HL-60/S4 (cell line): ENCODE measurements at regions not wholly inside any gene's neighbourhood (a gene's known extent, or its start where the extent isn't known, plus 50 kb on each side); places are given as distances from the start of the nearest gene placed in this dataset.

Source experiments
- in situ Hi-C: fragments of 300-500 bp; cut with MboI; formaldehyde crosslinking; loops from 2 replicates; pipeline ENCODE4 v1.14.3; 2022; ENCODE audit warnings: low sequenced_read_pairs

DNA sequence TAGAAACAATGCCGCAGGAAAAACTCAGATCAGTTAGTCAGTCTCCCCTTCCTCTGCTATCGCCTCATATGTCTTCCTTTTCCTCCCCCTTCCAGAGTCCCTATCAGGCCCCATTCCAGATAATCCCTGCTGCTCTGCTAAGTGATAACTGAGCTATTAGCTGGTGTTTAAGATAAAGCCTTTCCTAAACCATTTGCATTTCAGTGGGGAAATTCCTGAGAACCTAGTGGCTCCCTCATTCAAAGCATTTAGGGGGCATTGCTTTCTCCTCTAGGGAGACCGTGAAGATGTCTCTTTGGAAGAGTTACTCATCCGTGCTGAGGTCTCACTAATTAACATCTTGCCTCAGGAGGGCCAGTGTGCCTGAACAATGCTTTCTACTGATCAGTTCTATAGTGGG lies 401.6 kb downstream of the NPIPA7 start:
- in situ Hi-C loops = no loop called here

DNA sequence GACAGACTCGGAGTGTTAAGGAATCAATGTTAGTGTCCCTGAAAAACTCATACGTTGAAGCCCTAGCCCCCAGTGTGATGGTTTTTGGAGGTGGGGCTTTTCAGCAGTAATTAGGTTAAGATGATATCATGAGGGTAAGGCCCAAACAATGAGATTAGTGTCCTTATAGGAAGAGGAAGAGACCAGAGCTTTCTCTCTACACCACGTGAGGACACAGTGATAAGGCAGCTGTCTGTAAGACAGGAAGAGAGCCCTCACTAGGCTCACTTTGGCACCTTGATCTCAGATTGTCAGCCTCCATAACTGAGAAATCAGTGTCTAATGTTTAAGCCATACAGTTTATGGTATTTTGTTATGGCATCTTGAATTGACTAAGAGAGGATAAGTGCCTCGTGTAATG lies 403.2 kb downstream of the NPIPA7 start:
- in situ Hi-C loops = no loop called here

GRCh38 chr16:16788004-16788403 lies 409.1 kb downstream of the NPIPA7 start:
- in situ Hi-C loops = no loop called here

DNA sequence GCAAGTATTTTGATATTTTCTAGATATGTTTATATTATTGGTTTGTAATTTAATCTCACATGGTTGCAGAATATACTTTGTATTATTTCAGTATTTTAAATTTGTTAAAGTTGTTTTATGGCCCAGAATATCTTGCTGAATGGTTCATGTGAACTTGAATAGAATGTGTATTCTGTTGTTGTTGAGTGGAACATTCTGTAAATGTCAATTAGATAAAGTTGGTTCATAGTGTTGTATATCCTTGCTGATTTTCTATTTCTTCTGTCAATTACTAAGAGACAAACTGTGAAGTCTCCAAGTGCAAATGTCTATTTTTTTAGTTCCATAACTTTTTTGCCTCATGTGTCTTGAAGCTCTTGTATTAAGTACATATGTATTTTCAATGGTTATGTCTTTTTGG lies 411.7 kb downstream of the NPIPA7 start:
- in situ Hi-C loops = no loop called here

GRCh38 chr16:16791051-16791450 lies 412.1 kb downstream of the NPIPA7 start:
- in situ Hi-C loops = no loop called here

DNA sequence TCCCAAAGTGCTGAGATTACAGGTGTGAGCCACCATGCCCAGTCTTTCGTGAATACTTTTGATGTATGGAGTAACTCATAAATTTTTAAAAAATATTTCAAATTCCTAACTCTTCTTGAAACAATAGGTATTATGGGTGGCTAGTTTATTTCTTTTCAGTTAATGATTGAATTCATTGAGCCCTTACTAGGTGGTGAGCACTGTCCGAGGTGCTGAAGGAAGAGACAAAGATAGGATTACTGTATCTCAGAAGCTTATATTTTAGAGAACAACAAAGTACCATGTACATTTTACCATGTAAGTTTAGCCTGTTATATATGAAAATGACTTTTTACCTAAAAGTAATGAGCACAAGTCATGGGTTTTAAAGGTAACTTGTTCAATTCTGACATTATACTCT lies 418.3 kb downstream of the NPIPA7 start:
- in situ Hi-C loops = no loop called here

DNA sequence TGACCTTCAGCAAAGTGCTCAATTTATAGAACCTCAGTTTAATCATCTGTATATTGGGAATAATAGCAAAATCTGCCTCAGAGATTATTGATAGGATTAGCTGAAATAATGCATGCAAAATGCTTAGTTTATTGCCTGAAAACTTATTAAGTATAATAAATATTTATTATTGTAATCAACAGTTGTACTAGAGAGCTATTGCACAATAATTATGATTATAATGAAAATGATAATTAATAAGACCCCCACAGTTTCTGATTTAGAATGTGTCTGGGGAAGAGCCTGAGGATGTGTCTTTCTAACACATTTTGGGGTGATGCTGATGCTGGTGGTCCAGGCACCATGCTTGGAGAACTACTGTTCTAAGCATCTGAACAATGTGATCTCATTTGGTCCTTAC lies 419.6 kb downstream of the NPIPA7 start:
- in situ Hi-C loops = no loop called here

DNA sequence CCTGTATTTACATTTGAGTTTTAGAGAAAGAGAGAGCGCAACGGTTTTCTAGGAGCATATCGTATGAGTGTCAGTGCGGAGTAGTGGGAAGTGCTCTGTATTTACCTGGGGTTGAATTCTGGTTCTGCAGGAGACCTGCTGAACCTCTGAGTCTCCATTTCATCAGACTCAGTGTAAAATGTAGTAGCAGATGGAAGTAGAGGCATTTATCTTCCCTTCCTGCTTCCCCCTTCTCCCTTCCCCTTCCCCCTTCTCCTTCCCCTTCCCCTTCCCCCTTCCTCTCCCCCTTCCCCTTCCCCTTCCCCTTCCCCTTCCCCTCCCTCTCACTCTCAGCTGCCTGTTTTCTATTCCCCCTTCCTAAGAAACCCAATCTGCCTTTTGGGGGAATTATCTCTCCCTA lies 426.9 kb downstream of the NPIPA7 start:
- in situ Hi-C loops = no loop called here

DNA sequence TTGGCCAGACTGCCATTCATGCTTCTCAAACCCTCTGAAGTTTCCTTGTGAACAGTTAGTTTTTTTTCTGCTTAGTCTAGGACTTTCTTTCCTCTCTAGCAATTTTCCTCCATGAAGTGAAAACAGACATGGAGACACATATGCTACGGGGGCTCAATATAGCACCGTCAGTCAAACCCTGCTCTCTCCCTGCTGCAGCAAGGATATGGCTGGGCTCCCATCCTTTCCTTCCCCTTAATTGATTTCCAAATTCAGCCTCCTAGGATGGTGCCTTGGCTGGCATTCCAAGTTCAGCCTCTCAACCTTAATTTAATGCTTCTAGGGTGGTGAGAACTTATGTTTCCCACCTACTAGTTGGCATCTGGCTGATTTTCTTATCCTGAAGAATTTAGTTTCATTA lies 436.7 kb downstream of the NPIPA7 start:
- in situ Hi-C loops = no loop called here

- in situ Hi-C loops = no loop called here
Measured at GRCh38 chr16:16817196-16817595, 438.3 kb downstream of the NPIPA7 start.

DNA sequence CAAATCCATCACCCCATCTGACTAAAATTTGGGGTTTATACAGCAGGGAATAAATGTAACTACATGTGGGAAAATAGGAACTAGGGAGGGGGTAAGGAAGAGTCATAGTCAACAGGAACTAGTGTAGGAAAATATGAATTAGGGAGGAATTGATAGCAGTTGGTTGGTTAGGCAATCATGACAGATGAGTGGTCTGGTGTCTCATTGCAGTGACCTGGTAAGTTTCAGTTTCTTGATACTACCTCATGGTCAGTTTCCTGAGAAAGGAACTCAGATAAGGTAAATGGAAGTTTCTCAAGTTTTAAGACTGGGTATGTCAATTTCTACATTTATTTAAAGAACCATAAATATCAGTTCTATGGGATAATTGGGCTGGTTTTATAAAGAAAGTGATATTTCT lies 442.3 kb downstream of the NPIPA7 start:
- in situ Hi-C loops = no loop called here

GRCh38 chr16:16828913-16829398 lies 450.0 kb downstream of the NPIPA7 start:
- in situ Hi-C loops = no loop called here

GRCh38 chr16:16830401-16830800 lies 451.5 kb downstream of the NPIPA7 start:
- in situ Hi-C loops = no loop called here

DNA sequence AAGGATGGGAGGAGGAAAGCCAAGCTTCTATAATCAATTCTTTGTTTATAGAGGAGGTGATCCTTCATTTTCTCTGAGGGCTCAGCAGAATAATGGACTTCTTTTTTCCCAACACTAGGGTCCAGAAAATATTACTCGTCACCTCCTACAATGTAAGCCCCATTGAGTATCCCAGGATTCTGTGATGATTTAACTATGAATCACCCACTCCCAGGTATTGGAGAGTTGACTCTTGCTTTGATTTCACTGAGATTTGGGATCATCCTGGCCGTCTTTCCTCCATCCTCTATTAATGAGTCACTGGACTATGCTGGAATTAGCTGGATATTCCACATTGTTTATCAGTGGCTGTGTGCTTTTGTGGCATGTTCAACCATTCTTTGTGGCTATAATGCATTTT lies 452.0 kb downstream of the NPIPA7 start:
- in situ Hi-C loops = no loop called here

DNA sequence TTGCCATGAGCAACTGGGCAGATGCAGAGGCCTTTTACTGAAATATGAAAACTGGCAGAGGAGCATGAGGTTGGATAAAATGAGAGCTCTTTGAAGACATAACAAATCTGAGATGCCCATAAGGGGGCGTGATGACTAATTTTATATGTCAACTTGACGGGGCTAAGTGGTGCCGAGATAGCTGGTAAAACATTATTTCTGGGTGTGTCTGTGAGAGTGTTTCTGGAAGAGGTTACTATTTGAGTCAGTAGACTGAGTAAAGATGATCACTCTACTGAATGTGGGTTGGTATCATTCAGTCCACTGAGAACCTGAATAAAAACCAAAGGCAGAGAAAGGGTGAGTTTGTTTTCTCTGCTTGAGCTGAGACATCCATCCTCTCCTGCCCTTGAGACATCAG lies 454.2 kb downstream of the NPIPA7 start:
- in situ Hi-C loops = no loop called here

GRCh38 chr16:16850274-16850673 lies 471.3 kb downstream of the NPIPA7 start:
- in situ Hi-C loops = no loop called here

DNA sequence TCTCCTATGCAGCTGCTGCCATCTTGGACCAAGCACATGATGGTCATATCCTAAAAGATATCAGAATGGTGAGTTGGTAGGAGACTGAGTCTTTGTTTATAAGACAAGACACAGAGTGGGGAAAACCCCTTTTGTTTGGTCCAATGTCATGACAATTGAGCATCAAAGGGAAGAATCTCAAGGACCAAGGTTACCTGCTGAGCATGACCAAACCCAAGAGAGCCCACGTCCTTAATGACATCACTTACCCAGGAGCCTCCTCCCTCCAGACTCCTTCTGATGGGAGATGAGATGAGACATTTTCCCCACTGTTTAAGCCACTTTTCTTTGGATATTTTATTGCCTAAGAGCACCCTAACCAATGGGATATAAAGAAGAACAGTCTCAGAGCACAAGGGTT lies 478.1 kb downstream of the NPIPA7 start:
- in situ Hi-C loops = no loop called here

DNA sequence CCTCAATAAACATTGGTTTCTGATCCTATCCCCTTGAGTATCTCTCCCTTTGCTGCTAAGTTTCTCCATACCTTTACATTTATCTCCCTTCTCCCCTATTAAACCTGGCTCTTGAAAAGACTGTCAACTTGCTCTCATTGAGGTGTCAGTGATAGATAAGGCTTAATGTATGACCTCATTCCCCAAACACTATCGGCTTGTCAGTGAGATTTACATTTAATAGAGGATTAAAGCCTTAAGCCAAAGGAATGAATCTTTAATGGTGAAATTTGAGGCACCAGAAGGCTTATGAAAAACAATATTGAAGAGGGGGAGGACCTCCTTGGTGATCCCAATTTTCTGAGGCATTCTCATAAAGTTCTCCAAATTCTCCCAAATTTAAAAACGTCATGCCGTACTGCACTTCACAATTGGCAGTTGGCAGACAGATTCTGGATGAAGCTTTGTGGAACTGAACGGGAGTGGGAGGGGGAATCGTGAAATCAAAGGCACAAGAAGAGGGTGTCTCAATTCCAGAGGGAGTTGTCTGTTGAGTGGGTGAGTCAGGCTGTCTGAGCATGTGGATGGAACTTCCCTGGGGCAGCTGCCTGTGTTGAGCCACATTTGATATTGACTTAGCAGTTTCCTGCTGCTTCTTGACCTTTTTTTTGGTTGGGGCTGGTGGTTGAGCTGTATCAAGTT lies 478.8 kb downstream of the NPIPA7 start:
- in situ Hi-C loops = no loop called here

DNA sequence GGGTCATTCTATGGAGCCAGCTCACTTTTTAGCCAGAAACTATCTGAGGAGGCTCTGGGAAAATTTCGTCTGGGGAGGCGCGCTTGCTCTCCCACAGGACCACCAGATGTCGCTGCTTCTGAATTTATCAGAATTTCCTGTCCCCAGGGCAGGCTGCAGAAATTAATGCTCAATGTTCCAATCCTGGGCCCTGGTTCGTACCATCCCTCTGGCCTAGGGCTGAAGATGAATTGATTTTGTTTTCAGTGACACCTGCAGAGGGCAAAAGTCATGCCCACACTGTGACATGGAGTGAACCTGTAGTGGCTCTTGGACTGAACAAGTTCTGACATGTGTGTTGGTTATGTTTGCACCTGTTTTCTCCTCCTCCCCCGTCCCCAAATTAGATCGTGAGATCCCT lies 482.6 kb downstream of the NPIPA7 start:
- in situ Hi-C loops = no loop called here

GRCh38 chr16:16863672-16864071 lies 484.7 kb downstream of the NPIPA7 start:
- in situ Hi-C loops = no loop called here

- in situ Hi-C loops = no loop called here
Measured at GRCh38 chr16:16864536-16864935, 485.6 kb downstream of the NPIPA7 start.

DNA sequence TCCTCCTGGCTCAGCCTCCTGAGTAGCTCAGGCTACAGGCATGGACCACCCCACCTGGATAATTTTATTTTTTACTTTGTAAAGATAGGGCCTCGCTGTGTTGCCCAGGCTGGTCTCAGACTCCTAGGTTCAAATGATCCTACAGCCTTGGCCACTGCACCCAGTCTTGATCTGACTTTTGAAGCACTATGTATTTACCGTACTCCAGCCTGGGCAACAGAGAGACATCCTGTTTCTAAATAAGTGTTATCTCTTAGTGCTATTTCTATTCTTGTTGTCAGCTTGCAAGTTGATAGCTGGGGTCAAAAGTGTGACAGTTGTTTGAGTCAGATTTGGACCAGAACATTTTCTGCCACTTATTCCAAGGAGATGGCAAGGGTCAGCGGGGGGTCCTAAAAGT lies 486.4 kb downstream of the NPIPA7 start:
- in situ Hi-C loops = no loop called here

- in situ Hi-C loops = no loop called here
Measured at GRCh38 chr16:16867973-16868372, 489.0 kb downstream of the NPIPA7 start.
